NCI-H748 (cell line): ENCODE measurements at regions not wholly inside any gene's neighbourhood (a gene's known extent, or its start where the extent isn't known, plus 50 kb on each side); places are given as distances from the start of the nearest gene placed in this dataset.
"Not testable (repeated sequence)": the region's sequence is repeated elsewhere in the genome, so short reads cannot be mapped to it uniquely, and the experiment has no call there.

Experiments
- DNase-seq: peaks from one replicate; lab custom pipeline; 2025; ENCODE audit not compliant: unreplicated experiment; lab: John Stamatoyannopoulos, UW

DNA sequence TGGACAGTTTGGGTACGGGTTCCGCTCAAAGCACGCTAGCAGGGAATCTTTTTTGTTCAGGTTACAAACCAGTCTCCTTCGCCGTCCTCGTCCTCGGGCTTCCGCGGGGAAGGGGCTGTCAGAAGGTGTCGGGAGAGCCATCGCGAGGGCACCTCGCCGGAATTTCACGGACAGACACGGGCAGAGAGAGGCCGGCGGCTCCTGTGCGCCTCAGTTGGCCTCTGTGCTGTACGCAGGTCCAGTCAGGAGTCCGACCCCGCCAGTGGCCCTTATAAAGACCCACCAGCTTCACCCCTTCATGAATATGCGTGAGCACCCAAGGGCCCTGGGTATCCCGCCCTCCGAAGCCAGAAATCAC lies 362.1 kb upstream of the DEFB115 start:
- DNase-seq = not testable (repeated sequence)

DNA sequence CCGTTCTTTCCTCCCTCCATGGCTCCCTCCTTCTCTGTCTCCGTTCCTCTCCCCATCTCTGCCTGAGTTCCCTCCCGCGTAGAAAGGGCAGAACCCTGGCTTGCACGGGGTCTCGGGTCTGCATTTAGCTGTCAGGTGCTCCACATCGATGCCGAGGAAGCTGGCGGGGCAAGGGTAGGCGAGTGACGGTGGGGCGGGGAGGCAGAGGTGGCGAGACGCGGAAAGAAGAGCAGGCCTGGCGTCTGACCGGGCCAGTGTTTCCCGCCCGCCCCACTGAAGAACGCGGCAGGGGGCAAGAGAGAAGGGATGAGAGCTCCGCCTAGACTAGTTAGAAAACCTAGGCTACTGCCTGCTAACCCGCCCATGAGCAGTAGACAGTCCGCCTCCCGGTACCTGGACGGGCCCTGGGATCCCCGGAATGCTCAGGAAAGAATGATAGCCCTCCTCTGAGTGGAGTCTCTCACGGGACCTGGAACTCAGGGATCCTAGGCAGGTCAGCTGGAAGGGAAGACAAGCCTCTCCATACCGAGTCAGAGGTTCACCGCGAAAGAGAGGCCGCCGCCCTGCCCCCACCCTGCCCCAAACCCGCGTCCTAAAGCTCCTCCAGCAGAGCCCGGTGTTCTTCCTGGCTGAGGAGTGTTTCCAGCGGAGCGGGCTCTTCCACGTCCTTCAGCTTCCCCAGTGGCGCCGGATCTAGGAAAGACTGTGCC lies 357.9 kb upstream of the DEFB115 start:
- not testable (repeated sequence) for DNase-seq

DNA sequence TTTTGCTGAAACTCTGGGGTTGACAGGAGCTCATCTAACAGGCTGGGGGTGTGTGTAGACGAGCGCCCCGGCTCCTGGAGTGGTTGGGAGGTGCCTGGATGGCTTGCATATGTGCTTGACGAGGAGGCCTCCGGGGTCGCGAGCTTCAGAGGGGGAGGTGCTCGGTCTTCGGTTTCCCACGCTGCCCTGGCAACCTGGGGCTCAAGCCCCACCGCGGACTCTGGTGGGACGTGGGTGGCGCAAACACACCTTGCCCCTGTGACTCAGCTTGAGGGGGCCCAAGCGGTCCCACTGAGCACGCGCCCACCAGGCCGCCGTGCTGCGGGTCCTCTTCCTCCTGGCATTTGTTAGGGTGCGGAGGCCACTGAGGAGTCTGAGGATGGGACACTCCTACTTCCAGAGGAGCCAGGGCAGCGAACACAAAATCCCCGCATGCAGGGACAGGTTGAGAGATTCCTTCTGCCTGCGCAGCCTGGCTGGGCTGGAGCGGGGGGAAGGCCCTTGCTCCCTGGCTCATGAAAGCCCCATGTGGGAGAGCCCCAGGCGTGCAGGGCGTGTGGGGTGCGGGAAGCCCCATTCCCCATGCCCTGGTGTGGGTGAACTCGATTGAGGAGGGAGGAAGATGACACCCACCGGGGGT lies 357.3 kb upstream of the DEFB115 start:
- not testable (repeated sequence) for DNase-seq

- not testable (repeated sequence) for DNase-seq
Observed at GRCh38 chr20:30905231-30905630, 352.2 kb upstream of the DEFB115 start.

DNA sequence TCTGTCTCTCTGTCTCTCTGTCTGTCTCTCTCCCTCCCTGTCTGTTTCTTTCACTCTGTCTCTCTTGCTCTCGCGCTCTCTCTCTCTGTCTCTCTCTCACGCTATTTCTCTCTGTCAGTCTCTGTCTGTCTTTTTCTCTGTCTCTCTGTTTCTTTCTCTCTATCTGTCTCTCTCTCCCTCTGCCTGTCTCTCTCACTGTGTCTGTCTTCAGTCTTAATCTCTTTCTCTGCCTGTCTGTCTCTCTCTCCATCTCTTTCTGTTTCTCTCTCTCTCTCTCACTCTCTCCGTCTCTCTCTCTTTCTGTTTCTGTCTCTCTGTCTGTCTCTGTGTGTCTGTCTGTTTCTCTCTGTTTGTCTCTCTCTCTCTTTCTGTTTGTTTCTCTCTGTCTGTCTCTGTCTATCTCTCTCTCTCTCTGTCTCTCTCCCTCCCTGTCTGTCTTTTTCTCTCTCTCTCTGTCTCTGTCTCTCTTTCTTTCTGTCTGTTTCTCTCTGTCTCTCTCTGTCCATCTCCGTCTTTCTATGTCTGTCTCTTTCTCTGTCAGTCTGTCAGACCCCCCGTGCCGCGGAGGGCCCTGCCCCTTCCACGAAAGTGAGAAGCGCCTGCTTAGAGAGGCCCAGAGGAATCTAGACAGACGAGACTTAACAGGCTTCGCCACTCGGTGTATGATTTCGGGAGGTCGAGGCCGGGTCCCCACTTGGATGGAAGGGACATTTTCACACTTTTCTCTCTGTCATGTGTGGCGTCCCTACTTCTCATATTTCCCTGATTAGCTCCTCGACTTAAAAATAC lies 346.3 kb upstream of the DEFB115 start:
- no peak for DNase-seq

DNA sequence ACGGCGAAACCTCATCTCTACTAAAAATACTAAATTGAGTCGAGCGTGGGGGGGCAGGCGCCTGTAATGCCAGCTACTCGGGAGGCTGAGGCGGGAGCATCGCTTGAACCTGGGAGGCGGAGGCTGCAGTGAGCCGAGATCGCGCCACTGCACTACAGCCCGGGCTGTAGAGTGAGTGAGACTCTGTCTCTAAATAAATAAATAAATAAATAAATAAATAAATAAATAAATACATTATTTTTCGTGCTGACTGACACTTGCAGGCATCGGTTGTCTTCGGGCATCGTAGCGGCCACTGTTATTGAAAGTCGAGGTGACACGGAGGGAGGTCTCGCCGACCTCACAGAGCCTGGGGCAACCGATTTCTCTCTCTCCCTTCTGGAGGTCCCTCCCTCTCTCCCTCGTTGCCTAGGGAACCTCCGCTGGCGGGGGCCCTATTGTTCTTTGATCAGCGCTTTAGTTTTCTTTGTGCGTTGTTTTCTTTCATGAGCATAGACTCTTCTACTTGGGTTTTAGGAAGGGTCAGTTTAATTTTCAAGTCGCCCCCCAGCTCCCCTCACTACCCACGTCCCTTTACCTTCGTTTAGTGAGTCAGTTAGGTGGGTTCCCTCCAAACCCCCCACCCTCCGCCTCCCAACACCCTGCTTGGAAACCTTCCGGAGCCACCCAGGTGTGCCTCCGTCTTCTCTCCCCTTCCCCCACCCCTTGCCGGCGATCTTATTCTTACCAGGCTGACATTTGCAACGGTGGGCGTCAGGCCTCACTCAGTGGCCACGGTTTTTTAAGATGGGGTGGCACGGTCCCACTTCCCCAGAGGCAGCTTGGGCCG lies 345.4 kb upstream of the DEFB115 start:
- peak; percentile 69 for DNase-seq

- DNase-seq = peak; percentile 25
Observed at GRCh38 chr20:30912661-30913026, 344.8 kb upstream of the DEFB115 start.

GRCh38 chr20:30916404-30916803 lies 341.1 kb upstream of the DEFB115 start:
- DNase-seq = not testable (repeated sequence)

GRCh38 chr20:30919514-30920188 lies 337.8 kb upstream of the DEFB115 start:
- DNase-seq = no peak

- no peak for DNase-seq
Observed at GRCh38 chr20:30921286-30922071, 336.0 kb upstream of the DEFB115 start.

- DNase-seq = no peak
Observed at GRCh38 chr20:30922129-30922528, 335.3 kb upstream of the DEFB115 start.

DNA sequence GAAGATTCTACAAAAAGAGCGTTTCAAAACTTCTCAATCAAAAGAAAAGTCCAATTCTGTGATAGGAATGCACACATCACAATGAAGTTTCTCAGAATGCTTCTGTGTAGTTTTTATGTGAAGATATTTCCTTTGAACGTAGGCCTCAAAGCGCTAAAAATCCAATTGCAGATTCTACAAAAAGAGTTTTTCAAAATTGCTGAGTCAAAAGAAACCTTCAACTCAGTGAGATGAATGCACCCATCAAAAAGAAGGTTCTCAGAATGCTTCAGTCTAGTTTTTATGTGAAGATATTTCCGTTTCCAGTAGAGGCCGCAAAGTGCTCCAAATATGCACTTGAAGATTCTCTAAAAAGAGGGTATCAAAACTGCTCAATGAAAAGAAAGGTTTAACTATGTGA lies 319.7 kb upstream of the DEFB115 start:
- no peak for DNase-seq

DNA sequence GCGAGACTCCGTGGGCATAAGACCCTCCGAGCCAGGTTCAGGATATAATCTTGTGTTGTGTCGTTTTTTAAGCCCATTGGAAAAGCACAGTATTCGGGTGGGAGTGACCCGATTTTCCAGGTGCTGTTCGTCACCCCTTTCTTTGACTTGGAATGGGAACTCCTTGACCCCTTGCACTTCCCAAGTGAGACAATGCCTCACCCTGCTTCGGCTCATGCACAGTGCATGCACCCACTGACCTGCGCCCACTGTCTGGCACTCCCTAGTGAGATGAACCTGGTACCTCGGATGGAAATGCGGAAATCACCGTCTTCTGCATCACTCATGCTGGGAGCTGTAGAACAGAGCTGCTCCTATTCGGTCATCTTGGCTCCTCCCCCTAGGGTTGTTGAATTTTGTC lies 307.7 kb upstream of the DEFB115 start:
- DNase-seq = no peak

DNA sequence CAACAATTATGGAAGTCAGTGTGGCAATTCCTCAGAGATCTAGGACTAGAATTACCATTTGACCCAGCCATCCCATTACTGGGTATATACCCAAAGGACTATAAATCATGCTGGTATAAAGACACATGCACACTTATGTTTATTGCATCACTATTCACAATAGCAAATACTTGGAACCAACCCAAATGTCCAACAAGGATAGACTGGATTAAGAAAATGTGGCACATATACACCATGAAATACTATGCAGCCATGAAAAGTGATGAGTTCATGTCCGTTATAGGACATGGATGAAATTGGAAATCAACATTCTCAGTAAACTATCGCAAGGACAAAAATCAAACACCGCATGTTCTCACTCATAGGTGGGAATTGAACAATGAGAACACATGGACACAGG lies 306.4 kb upstream of the DEFB115 start:
- not testable (repeated sequence) for DNase-seq

GRCh38 chr20:30956649-30957048 lies 300.8 kb upstream of the DEFB115 start:
- not testable (repeated sequence) for DNase-seq

- not testable (repeated sequence) for DNase-seq
Observed at GRCh38 chr20:30959208-30959607, 298.3 kb upstream of the DEFB115 start.

DNA sequence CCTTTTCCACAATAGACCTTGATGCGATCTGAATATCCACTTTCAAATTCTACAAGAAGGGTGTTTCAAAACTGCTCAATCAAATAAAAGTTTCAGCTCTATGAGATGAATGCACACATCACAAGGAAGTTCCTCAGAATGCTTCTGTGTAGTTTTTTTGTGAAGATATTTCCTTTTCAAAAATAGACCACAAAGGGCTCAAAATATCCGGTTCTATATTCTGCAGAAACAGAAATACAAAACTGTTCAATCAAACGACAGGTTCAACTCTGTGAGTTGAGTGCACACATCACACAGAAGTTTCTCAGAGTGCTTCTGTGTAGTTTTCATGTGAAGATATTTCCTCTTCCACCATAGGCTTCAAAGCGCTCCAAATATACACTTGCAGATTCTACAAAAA lies 293.9 kb upstream of the DEFB115 start:
- no peak for DNase-seq

DNA sequence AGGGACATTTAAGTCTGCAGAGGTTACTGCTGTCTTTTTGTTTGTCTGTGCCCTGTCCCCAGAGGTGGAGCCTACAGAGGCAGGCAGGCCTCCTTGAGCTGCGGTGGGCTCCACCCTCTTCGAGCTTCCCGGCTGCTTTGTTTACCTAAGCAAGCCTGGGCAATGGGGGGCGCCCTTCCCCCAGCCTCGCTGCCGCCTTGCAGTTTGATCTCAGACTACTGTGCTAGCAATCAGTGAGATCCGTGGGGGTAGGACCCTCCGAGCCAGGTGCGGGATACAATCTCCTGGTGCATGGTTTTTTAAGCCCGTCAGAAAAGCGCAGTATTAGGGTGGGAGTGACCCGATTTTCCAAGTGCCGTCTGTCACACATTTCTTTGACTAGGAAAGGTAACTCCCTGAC lies 281.6 kb upstream of the DEFB115 start:
- not testable (repeated sequence) for DNase-seq

DNA sequence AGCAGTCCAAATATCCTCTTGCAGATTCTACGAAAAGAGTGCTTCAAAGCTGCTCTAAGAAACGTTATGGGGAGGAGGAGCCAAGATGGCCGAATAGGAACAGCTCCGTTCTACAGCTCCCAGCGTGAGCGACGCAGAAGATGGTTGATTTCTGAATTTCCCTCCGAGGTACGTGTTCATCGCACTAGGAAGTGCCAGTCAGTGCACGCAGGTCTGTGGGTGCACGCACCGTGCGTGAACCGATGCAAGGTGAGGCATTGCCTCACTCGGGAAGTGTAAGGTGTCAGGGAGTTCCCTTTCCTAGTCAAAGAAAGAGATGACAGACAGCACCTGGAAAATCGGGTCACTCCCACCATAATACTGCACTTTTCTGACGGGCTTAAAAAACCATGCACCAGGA lies 272.1 kb upstream of the DEFB115 start:
- DNase-seq = peak; percentile 25
